Adrenal gland (tissue), 9 donors: ENCODE measurements at regions not wholly inside any gene's neighbourhood (a gene's known extent, or its start where the extent isn't known, plus 50 kb on each side); places are given as distances from the start of the nearest gene placed in this dataset.

Experiments used
- DNase-seq, 7 donors: peaks; one replicate each; pipeline ENCODE4 v3.0.0-alpha.2; 2019 to 2020
- H3K27ac ChIP-seq, 5 donors: fragments of 200-600 bp; sonication (generic) in 4 of 5; 1 replicate in 3 of 5; 2 replicates in 2 of 5; pipeline versions ENCODE4 v1.5.1 to v1.8.0; 2016 to 2020; ENCODE audit warnings: mild to moderate bottlenecking in 1 of 5
- H3K27me3 ChIP-seq: fragments of 200-600 bp; 2 replicates; pipeline ENCODE4 v1.8.0; 2021
- H3K36me3 ChIP-seq, 2 donors: fragments of 200-600 bp; replicated peaks in 1 of 2; 1 replicate in 1 of 2; 2 replicates in 1 of 2; pipeline versions ENCODE4 v1.5.1 to v1.8.0; 2018 to 2022
- H3K4me1 ChIP-seq, 2 donors: fragments of 200-600 bp; replicated peaks in 1 of 2; 1 replicate in 1 of 2; 2 replicates in 1 of 2; pipeline versions ENCODE4 v1.5.1 to v1.8.0; 2018 to 2021
- H3K4me3 ChIP-seq, 4 donors: fragments of 200-600 bp; sonication (generic) in 3 of 4; one replicate each; pipeline ENCODE4 v1.5.1; 2016 to 2018
- H3K9me3 ChIP-seq, 3 donors: fragments of 200-600 bp; sonication (generic) in 1 of 3; replicated peaks in 1 of 3; 1 replicate in 2 of 3; 2 replicates in 1 of 3; pipeline versions ENCODE4 v1.5.1 to v1.8.0; 2016 to 2021
- POLR2A ChIP-seq, 2 donors: fragments of 450-650 bp; IDR thresholded peaks; one replicate each; pipeline ENCODE4 v1.6.1; 2017; ENCODE audit warnings: antibody characterized with exemption in 2 of 2, mild to moderate bottlenecking in 2 of 2, moderate library complexity in 1 of 2
- WGBS, 4 donors: extraction: QIAGEN DNeasy Blood & Tissue Kit in 2 of 4; methylation state at CpG; one replicate each; pipeline versions ENCODE4 v1.1.5 to v1.1.7; 2013 to 2017; 5-methylcytosine and 5-hydroxymethylcytosine counted together
- intact Hi-C, 2 donors: fragments of 100-400 bp; cut with DNase I; formaldehyde crosslinking; loops; one replicate each; pipeline versions ENCODE4 v1.14.1 to v1.15.0; 2022 to 2023
- TF ChIP-seq, protein P1 (sequence below), 6 experiments: fragments of 450-650 bp in 4 of 6; fragments of 200-600 bp in 2 of 6; sonication (generic) in 1 of 6; IDR thresholded peaks; 1 replicate in 5 of 6; 2 replicates in 1 of 6; pipeline versions ENCODE4 v1.5.1 to v1.8.0; 2016 to 2021; ENCODE audit warnings: antibody characterized with exemption in 6 of 6, mild to moderate bottlenecking in 2 of 6, moderate library complexity in 1 of 6
- donor health status: healthy with polysubstance abuse.
- donor health status: Bipolar disorder and iron deficiency.
- donor health status: DM: yes; HTN: yes; CAD: no.
- donor health status: DM: no; HTN: no; CAD: no.
- donor health status: DM: no; HTN: no; CAD: no.

DNA sequence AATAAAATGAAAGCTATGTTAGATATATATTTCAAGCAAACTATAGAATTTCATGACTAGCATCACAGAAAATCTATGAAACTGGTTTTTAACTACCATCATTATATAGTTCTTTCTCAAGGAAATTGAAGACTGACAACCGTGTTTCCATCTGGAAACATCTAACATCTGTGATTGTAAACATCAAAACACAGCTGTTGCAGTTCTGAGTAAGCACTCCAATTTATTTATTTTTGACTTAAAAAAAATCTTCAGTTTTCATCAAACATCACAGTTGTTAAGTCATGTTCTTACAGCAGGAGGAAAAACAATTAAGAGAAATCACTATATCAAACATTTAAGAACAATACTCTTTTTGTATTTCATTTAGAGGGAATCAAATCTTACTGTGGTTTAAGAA is 1653.0 kb upstream of the MIR17HG start:
- intact Hi-C loops, result loop anchor here in 1 of 2 donors (10.0 kb wide), 1 partner anchor 340 kb away; no protein-coding TSS in a partner anchor
- Histone ChIP-seq H3K27ac (no peak overlapping the region), H3K27me3 (no peaks in the 10 kb centered on the region), H3K4me1 (no peaks in the 10 kb centered on the region), H3K9me3 (no peaks in the 10 kb centered on the region), H3K4me3 (no peak overlapping the region), H3K36me3 (no peaks in the 10 kb centered on the region)
- no peak for DNase-seq
- TF ChIP-seq, protein P1, sequence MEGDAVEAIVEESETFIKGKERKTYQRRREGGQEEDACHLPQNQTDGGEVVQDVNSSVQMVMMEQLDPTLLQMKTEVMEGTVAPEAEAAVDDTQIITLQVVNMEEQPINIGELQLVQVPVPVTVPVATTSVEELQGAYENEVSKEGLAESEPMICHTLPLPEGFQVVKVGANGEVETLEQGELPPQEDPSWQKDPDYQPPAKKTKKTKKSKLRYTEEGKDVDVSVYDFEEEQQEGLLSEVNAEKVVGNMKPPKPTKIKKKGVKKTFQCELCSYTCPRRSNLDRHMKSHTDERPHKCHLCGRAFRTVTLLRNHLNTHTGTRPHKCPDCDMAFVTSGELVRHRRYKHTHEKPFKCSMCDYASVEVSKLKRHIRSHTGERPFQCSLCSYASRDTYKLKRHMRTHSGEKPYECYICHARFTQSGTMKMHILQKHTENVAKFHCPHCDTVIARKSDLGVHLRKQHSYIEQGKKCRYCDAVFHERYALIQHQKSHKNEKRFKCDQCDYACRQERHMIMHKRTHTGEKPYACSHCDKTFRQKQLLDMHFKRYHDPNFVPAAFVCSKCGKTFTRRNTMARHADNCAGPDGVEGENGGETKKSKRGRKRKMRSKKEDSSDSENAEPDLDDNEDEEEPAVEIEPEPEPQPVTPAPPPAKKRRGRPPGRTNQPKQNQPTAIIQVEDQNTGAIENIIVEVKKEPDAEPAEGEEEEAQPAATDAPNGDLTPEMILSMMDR (IDR thresholded peaks at IDR 0.05), result no peak
- TF ChIP-seq POLR2A (IDR thresholded peaks at IDR 0.05), result no peak
- 66 to 84% (median 74%) methylated on average over 1 of the region's 1 CpG for WGBS, 4 donors

DNA sequence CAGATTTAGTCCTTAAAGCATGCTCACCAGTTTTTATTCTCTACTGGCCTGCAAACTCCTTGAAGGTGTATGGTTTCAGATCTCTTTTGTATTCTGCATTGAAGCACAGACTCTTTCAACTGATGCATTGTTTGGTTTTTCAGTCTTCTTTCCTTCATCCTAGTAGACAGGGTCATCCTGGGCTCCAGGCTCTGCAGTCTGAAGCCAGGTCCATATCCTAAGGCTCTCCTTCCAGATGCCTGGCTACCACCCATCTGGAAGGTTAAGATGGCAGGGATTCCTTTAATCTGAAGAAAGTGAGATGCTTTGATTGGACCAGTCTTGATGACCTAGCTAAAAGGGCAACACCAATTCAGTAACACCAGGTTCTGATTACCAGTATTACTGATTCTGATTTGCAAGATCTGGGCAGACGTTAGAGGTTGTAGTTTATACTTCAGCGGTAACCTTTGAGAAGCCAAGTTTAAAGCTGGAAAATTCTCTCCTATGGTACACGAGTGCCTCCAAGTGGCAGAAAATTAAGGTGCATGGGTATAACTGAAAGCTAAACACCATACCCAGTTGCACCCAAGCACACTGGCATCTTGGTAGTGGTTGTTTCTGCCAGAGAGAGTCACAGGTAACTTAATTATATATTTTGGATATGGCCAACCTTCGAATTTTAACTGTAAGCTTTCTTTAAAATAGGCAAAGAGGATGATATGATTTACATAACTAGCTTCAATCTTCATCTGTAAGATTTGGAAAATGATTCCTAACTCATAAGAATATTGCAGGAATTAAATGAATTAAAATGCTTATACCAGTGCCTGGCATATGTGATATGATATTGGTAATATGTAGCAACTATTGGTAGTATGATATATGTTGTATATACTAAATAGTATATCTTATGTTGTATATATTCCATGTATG is 1651.9 kb upstream of the MIR17HG start:
- WGBS, 4 donors, result 6 to 9% (median 7%) methylated on average over 4 of the region's 4 CpGs
- no peak overlapping the region for H3K4me3 ChIP-seq
- DNase-seq, result peak; percentile 18 to 76 (median 59)
- intact Hi-C loops, result loop anchor here in 1 of 2 donors (10.0 kb wide), 1 partner anchor 341 kb away; no protein-coding TSS in a partner anchor
- no peaks in the 10 kb centered on the region for H3K4me1 ChIP-seq
- no peaks in the 10 kb centered on the region for H3K36me3 ChIP-seq
- no peaks in the 10 kb centered on the region for H3K27me3 ChIP-seq
- peaks cover 0 to 5% (median 0%) of the 10 kb centered on the region in 3 donors for H3K9me3 ChIP-seq
- TF ChIP-seq, protein P1 (IDR thresholded peaks at IDR 0.05), result peak; percentile 37 to 89 (median 83)
- TF ChIP-seq POLR2A (IDR thresholded peaks at IDR 0.05), result no peak
- no peak overlapping the region for H3K27ac ChIP-seq

DNA sequence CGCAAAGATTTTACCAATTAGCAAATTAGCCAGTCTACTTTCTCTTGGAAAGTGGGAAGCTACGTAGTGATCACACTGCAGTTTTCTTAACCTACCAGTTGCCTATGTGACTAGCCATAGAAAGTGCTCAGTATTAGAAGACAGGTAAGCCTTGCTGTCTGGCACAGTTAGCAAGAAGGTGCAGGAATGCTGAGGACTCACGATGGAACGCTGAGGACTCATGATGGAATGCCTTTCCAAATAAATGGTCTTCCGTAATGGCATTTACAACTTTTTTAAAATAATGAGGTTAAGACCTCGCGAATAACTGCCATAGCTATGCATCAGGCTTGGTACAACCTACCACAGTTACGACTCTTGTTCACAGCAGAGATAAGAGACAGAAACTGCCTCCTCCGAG is 1645.6 kb upstream of the MIR17HG start:
- H3K36me3 ChIP-seq, result no peaks in the 10 kb centered on the region
- DNase-seq, result no peak
- H3K9me3 ChIP-seq, result peaks cover 0 to 5% (median 0%) of the 10 kb centered on the region in 3 donors
- no peaks in the 10 kb centered on the region for H3K27me3 ChIP-seq
- no peak overlapping the region for H3K27ac ChIP-seq
- 69 to 76% (median 72%) methylated on average over 9 of the region's 9 CpGs for WGBS, 4 donors
- TF ChIP-seq, protein P1 (IDR thresholded peaks at IDR 0.05), result no peak
- no peak for TF ChIP-seq POLR2A (IDR thresholded peaks at IDR 0.05)
- intact Hi-C loops, result loop anchor here in 1 of 2 donors (10.0 kb wide), 1 partner anchor 277 kb away; no protein-coding TSS in a partner anchor
- H3K4me1 ChIP-seq, result no peaks in the 10 kb centered on the region
- H3K4me3 ChIP-seq, result no peak overlapping the region

DNA sequence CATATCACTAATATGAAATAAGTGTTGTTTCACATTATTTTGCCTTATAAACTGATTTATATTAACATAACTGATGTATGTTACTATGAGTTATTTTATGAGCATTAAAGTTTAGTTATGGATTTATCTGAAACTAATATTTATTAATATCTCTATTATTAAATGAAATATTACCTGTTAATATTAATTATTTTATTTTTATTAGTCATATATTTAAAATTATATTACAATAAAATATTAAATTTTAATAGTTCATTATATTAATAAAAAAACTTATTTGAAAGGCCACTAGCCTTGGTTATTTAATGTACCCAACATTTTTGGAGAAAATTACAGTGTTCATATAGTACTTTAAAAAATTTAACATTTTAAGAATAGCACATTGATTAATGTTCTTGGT is 1643.4 kb upstream of the MIR17HG start:
- H3K36me3 ChIP-seq, result no peaks in the 10 kb centered on the region
- peaks cover 0 to 5% (median 0%) of the 10 kb centered on the region in 3 donors for H3K9me3 ChIP-seq
- H3K27me3 ChIP-seq, result no peaks in the 10 kb centered on the region
- TF ChIP-seq, protein P1 (IDR thresholded peaks at IDR 0.05), result no peak
- TF ChIP-seq POLR2A (IDR thresholded peaks at IDR 0.05), result no peak
- no peak for DNase-seq
- no peak overlapping the region for H3K4me3 ChIP-seq
- intact Hi-C loops, result loop anchor here in 1 of 2 donors (10.0 kb wide), 1 partner anchor 279 kb away; no protein-coding TSS in a partner anchor
- H3K27ac ChIP-seq, result no peak overlapping the region
- no peaks in the 10 kb centered on the region for H3K4me1 ChIP-seq
